Trophoblast cell (in vitro differentiated cells and primary cell): ENCODE measurements at regions not wholly inside any gene's neighbourhood (a gene's known extent, or its start where the extent isn't known, plus 50 kb on each side); places are given as distances from the start of the nearest gene placed in this dataset.

ENCODE experiments used
- DNase-seq, 2 donors: peaks; one replicate each; pipeline ENCODE4 v3.0.0-alpha.2; 2016
- H2AFZ ChIP-seq: 2 replicates; pipeline ENCODE4 v1.6.1; 2013; ENCODE audit warnings: low read length, moderate library complexity, mild to moderate bottlenecking; ENCODE audit not compliant: insufficient read depth, poor library complexity
- H2AK5ac ChIP-seq: 2 replicates; pipeline ENCODE4 v1.6.1; 2013; ENCODE audit warnings: mild to moderate bottlenecking, low read length
- H2BK120ac ChIP-seq: 2 replicates; pipeline ENCODE4 v1.6.1; 2013; ENCODE audit warnings: low read length, mild to moderate bottlenecking, moderate library complexity; ENCODE audit not compliant: insufficient read depth, poor library complexity
- H2BK12ac ChIP-seq: 2 replicates; pipeline ENCODE4 v1.6.1; 2013; ENCODE audit warnings: mild to moderate bottlenecking, low read length, moderate library complexity
- H2BK5ac ChIP-seq: 2 replicates; pipeline ENCODE4 v1.6.1; 2013; ENCODE audit warnings: low read length, low read depth, moderate library complexity, mild to moderate bottlenecking; ENCODE audit not compliant: poor library complexity
- H3K14ac ChIP-seq: 2 replicates; pipeline ENCODE4 v1.6.1; 2013; ENCODE audit warnings: mild to moderate bottlenecking, low read length
- H3K18ac ChIP-seq: 2 replicates; pipeline ENCODE4 v1.6.1; 2013; ENCODE audit warnings: mild to moderate bottlenecking, low read length
- H3K23ac ChIP-seq: 2 replicates; pipeline ENCODE4 v1.6.1; 2013; ENCODE audit warnings: low read length
- H3K27ac ChIP-seq: 2 replicates; pipeline ENCODE4 v1.5.1; 2013; ENCODE audit warnings: low read depth, mild to moderate bottlenecking, inconsistent platforms, low read length, moderate library complexity
- H3K27me3 ChIP-seq: 2 replicates; pipeline ENCODE4 v1.6.1; 2013; ENCODE audit warnings: inconsistent platforms, mild to moderate bottlenecking, low read length, moderate library complexity; ENCODE audit not compliant: insufficient read depth
- H3K36me3 ChIP-seq, 2 experiments: 1 replicate in 1 of 2; 2 replicates in 1 of 2; pipeline ENCODE4 v1.6.1; 2013; ENCODE audit warnings: low read length in 2 of 2, mild to moderate bottlenecking in 2 of 2, moderate library complexity in 1 of 2; ENCODE audit not compliant: insufficient read depth in 2 of 2, control insufficient read depth in 1 of 2
- H3K4ac ChIP-seq: 2 replicates; pipeline ENCODE4 v1.6.1; 2013; ENCODE audit warnings: low read depth, mild to moderate bottlenecking, low read length, moderate library complexity
- H3K4me1 ChIP-seq, 2 experiments: 1 replicate in 1 of 2; 2 replicates in 1 of 2; pipeline ENCODE4 v1.6.1; 2013; ENCODE audit warnings: low read length in 2 of 2, mild to moderate bottlenecking in 2 of 2, moderate library complexity in 1 of 2; ENCODE audit not compliant: insufficient read depth in 2 of 2, control insufficient read depth in 1 of 2
- H3K4me2 ChIP-seq: 2 replicates; pipeline ENCODE4 v1.6.1; 2013; ENCODE audit warnings: inconsistent platforms, mild to moderate bottlenecking, low read length, moderate library complexity
- H3K4me3 ChIP-seq: 2 replicates; pipeline ENCODE4 v1.5.1; 2013; ENCODE audit warnings: mild to moderate bottlenecking, low read depth, low read length, inconsistent platforms
- H3K79me1 ChIP-seq: one replicate; pipeline ENCODE4 v1.6.1; 2013; ENCODE audit warnings: low read length
- H3K79me2 ChIP-seq: 2 replicates; pipeline ENCODE4 v1.6.1; 2013; ENCODE audit warnings: low read length, mild to moderate bottlenecking; ENCODE audit not compliant: control insufficient read depth, insufficient read depth, poor library complexity
- H3K9ac ChIP-seq: 2 replicates; pipeline ENCODE4 v1.6.1; 2013; ENCODE audit warnings: mild to moderate bottlenecking, low read length
- H3K9me3 ChIP-seq: 2 replicates; pipeline ENCODE4 v1.6.1; 2013; ENCODE audit warnings: low read depth, mild to moderate bottlenecking, control low read depth, inconsistent platforms, low read length; ENCODE audit not compliant: insufficient read depth
- H4K12ac ChIP-seq: 2 replicates; pipeline ENCODE4 v1.6.1; 2013; ENCODE audit warnings: low read depth, mild to moderate bottlenecking, low read length, moderate library complexity
- H4K8ac ChIP-seq: 2 replicates; pipeline ENCODE4 v1.6.1; 2013; ENCODE audit warnings: low read depth, mild to moderate bottlenecking, low read length, moderate library complexity
- H4K91ac ChIP-seq: one replicate; pipeline ENCODE4 v1.6.1; 2013; ENCODE audit warnings: low read depth, mild to moderate bottlenecking, low read length, moderate library complexity
- WGBS: extraction: QIAGEN DNeasy Blood & Tissue Kit; methylation state at CpG from one replicate; pipeline ENCODE4 v1.1.7; 2013; ENCODE audit warnings: missing lambda C conversion rate; ENCODE audit not compliant: insufficient read length, insufficient coverage; ENCODE audit errors: extremely low coverage; 5-methylcytosine and 5-hydroxymethylcytosine counted together

DNA sequence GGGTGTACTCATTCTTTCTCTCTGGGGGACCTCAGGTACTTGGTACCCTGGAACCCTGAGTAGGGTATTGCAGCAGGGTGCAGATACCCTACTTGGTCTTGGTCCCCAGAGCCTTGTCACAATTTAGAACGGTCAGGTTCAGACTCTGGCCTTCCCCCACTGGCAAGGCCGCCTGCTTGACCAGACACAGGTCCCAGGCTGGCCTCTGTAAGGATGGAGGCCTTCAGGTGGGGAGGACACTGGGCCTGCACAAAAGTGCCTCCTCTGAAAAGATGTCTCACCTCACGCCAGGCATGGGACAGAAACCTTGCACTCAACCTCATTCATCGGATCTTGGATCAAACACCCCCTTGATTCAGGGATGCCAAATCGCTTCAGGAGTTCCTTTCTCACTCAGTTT is 158.4 kb downstream of the KLF13 start:
- H3K79me1 ChIP-seq = no peaks in the 10 kb centered on the region
- peaks cover 5 to 8% of the 10 kb centered on the region in 2 experiments for H3K4me1 ChIP-seq
- H2BK5ac ChIP-seq = no peak overlapping the region
- no peak overlapping the region for H2AFZ ChIP-seq
- no peak overlapping the region for H3K4me3 ChIP-seq
- H4K8ac ChIP-seq = no peak overlapping the region
- H4K91ac ChIP-seq = no peak overlapping the region
- H3K18ac ChIP-seq = no peak overlapping the region
- no peak overlapping the region for H2AK5ac ChIP-seq
- H3K36me3 ChIP-seq = no peaks in the 10 kb centered on the region
- H3K4ac ChIP-seq = no peak overlapping the region
- H3K23ac ChIP-seq = no peak overlapping the region
- peaks cover 31% of the 10 kb centered on the region for H3K27me3 ChIP-seq
- H3K27ac ChIP-seq = no peak overlapping the region
- no peak overlapping the region for H3K9ac ChIP-seq
- no peaks in the 10 kb centered on the region for H3K79me2 ChIP-seq
- no peak overlapping the region for H2BK120ac ChIP-seq
- no peak overlapping the region for H3K4me2 ChIP-seq
- no peak for DNase-seq
- no peak overlapping the region for H3K14ac ChIP-seq
- H2BK12ac ChIP-seq = no peak overlapping the region
- H4K12ac ChIP-seq = no peak overlapping the region
- no CpG with 5 or more reads among the region's 5 CpGs for WGBS
- peaks cover 16% of the 10 kb centered on the region for H3K9me3 ChIP-seq

GRCh38 chr15:31485431-31485830 is 158.8 kb downstream of the KLF13 start:
- Histone ChIP-seq H3K79me2 (no peaks in the 10 kb centered on the region), H4K8ac (no peak overlapping the region), H2AK5ac (no peak overlapping the region), H3K36me3 (no peaks in the 10 kb centered on the region), H3K27ac (no peak overlapping the region), H4K12ac (no peak overlapping the region), H4K91ac (no peak overlapping the region), H3K27me3 (peaks cover 31% of the 10 kb centered on the region), H3K9me3 (peaks cover 16% of the 10 kb centered on the region), H2BK12ac (no peak overlapping the region), H3K23ac (no peak overlapping the region), H2AFZ (no peak overlapping the region), H3K4me2 (no peak overlapping the region), H3K4me1 (peaks cover 5 to 8% of the 10 kb centered on the region in 2 experiments), H3K4ac (no peak overlapping the region), H3K9ac (no peak overlapping the region), H3K4me3 (no peak overlapping the region), H3K79me1 (no peaks in the 10 kb centered on the region), H2BK120ac (no peak overlapping the region), H3K18ac (no peak overlapping the region), H2BK5ac (no peak overlapping the region), H3K14ac (no peak overlapping the region)
- WGBS = no CpG with 5 or more reads among the region's 7 CpGs
- DNase-seq = no peak

DNA sequence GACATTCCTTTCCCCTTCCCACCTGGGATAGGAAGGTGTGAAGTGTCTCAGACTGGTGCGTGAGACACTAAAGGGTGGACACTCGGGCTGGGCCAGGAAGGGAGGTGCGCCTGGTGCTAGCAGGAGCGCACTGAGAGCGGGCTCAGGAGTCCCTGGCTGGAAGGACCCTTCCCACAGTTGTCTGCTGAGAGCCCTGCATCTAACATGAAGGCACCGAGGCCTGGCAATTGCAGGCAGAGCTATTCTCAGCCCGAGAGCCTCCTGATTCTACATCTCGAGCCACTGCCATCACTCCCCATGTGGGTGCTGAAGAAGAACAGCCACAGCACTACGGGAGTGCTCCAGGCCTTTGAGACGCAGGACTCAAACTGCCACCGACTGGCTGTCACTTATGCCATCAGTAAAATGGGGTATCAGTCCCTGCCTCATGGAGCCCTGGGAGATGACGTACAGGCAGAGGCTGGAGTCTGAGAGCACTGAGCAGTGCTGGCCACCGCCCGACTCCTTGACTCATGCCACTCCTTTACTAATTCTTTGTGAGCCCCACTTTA is 159.4 kb downstream of the KLF13 start:
- H4K12ac ChIP-seq = no peak overlapping the region
- no peak overlapping the region for H3K4me2 ChIP-seq
- no peak overlapping the region for H3K27ac ChIP-seq
- H3K9me3 ChIP-seq = peaks cover 16% of the 10 kb centered on the region
- no peak overlapping the region for H2BK12ac ChIP-seq
- H3K79me1 ChIP-seq = no peaks in the 10 kb centered on the region
- no peak overlapping the region for H2BK120ac ChIP-seq
- no peak overlapping the region for H3K14ac ChIP-seq
- no peaks in the 10 kb centered on the region for H3K79me2 ChIP-seq
- H3K4ac ChIP-seq = no peak overlapping the region
- H3K9ac ChIP-seq = no peak overlapping the region
- H2AK5ac ChIP-seq = no peak overlapping the region
- H3K27me3 ChIP-seq = peaks cover 29% of the 10 kb centered on the region
- no peak overlapping the region for H4K91ac ChIP-seq
- H3K36me3 ChIP-seq = no peaks in the 10 kb centered on the region
- no peak for DNase-seq
- H3K4me3 ChIP-seq = no peak overlapping the region
- H3K23ac ChIP-seq = no peak overlapping the region
- peaks cover 5 to 8% of the 10 kb centered on the region in 2 experiments for H3K4me1 ChIP-seq
- no peak overlapping the region for H4K8ac ChIP-seq
- H2AFZ ChIP-seq = no peak overlapping the region
- no peak overlapping the region for H2BK5ac ChIP-seq
- no CpG with 5 or more reads among the region's 14 CpGs for WGBS
- no peak overlapping the region for H3K18ac ChIP-seq

- Histone ChIP-seq H4K91ac (no peak overlapping the region), H2AFZ (no peak overlapping the region), H3K9ac (no peak overlapping the region), H3K36me3 (no peaks in the 10 kb centered on the region), H3K4me1 (peaks cover 5 to 8% of the 10 kb centered on the region in 2 experiments), H3K4me2 (no peak overlapping the region), H2AK5ac (no peak overlapping the region), H3K79me2 (no peaks in the 10 kb centered on the region), H3K79me1 (no peaks in the 10 kb centered on the region), H3K9me3 (peaks cover 16% of the 10 kb centered on the region), H4K12ac (no peak overlapping the region), H3K14ac (no peak overlapping the region), H2BK120ac (no peak overlapping the region), H3K4me3 (no peak overlapping the region), H2BK5ac (no peak overlapping the region), H3K4ac (no peak overlapping the region), H3K18ac (no peak overlapping the region), H4K8ac (no peak overlapping the region), H3K27me3 (peaks cover 29% of the 10 kb centered on the region), H2BK12ac (no peak overlapping the region), H3K23ac (no peak overlapping the region), H3K27ac (no peak overlapping the region)
- DNase-seq = no peak
- WGBS = no CpG with 5 or more reads among the region's 11 CpGs
These were observed 159.9 kb downstream of the KLF13 start for GRCh38 chr15:31486506-31486905.
